H9 (cell line): ENCODE measurements at regions not wholly inside any gene's neighbourhood (a gene's known extent, or its start where the extent isn't known, plus 50 kb on each side); places are given as distances from the start of the nearest gene placed in this dataset.
A peak's percentile ranks its signal among the peaks of the same experiment; 100 is the strongest.

Source experiments
- DNase-seq: peaks from one replicate; pipeline ENCODE4 v3.0.0-alpha.2; 2017
- H2AFZ ChIP-seq: one replicate; pipeline ENCODE4 v1.6.1; 2013; ENCODE audit warnings: mild to moderate bottlenecking, low read length, control low read depth, moderate library complexity
- H2AK5ac ChIP-seq: 2 replicates; pipeline ENCODE4 v1.6.1; 2013; ENCODE audit warnings: low read length, control low read depth, mixed read lengths; ENCODE audit not compliant: insufficient read length
- H2BK120ac ChIP-seq: one replicate; pipeline ENCODE4 v1.6.1; 2013; ENCODE audit warnings: low read depth, mild to moderate bottlenecking, low read length, control low read depth, inconsistent platforms; ENCODE audit not compliant: poor library complexity, severe bottlenecking
- H2BK12ac ChIP-seq: 2 replicates; pipeline ENCODE4 v1.6.1; 2013; ENCODE audit warnings: low read length, control low read depth, mixed read lengths, low read depth; ENCODE audit not compliant: insufficient read length
- H2BK15ac ChIP-seq: 2 replicates; pipeline ENCODE4 v1.6.1; 2013; ENCODE audit warnings: low read depth, low read length, control low read depth
- H2BK20ac ChIP-seq: one replicate; pipeline ENCODE4 v1.6.1; 2013; ENCODE audit warnings: low read depth, mild to moderate bottlenecking, low read length, control low read depth, inconsistent platforms; ENCODE audit not compliant: poor library complexity, severe bottlenecking
- H2BK5ac ChIP-seq: 2 replicates; pipeline ENCODE4 v1.6.1; 2013; ENCODE audit warnings: low read length, control low read depth, mixed read lengths; ENCODE audit not compliant: insufficient read length
- H3K14ac ChIP-seq: 2 replicates; pipeline ENCODE4 v1.6.1; 2013; ENCODE audit warnings: low read length, control low read depth; ENCODE audit not compliant: insufficient read depth
- H3K18ac ChIP-seq: 2 replicates; pipeline ENCODE4 v1.6.1; 2013; ENCODE audit warnings: low read depth, mild to moderate bottlenecking, mixed read lengths, low read length, control low read depth; ENCODE audit not compliant: insufficient read length
- H3K23ac ChIP-seq: 2 replicates; pipeline ENCODE4 v1.6.1; 2013; ENCODE audit warnings: low read length, control low read depth, mixed read lengths, low read depth; ENCODE audit not compliant: insufficient read length
- H3K23me2 ChIP-seq: 2 replicates; pipeline ENCODE4 v1.6.1; 2013; ENCODE audit warnings: low read depth, mild to moderate bottlenecking, mixed read lengths, low read length, control low read depth; ENCODE audit not compliant: insufficient read length, poor library complexity, severe bottlenecking
- H3K27ac ChIP-seq: 2 replicates; pipeline ENCODE4 v1.5.1; 2013; ENCODE audit warnings: low read length, control low read depth, mixed read lengths, low read depth; ENCODE audit not compliant: insufficient read length
- H3K27me3 ChIP-seq: 2 replicates; pipeline ENCODE4 v1.6.1; 2013; ENCODE audit warnings: low read length, control low read depth, inconsistent platforms; ENCODE audit not compliant: insufficient read depth
- H3K4ac ChIP-seq: 2 replicates; pipeline ENCODE4 v1.6.1; 2013; ENCODE audit warnings: low read depth, mild to moderate bottlenecking, control low read depth, inconsistent platforms, low read length, moderate library complexity
- H3K4me1 ChIP-seq: 2 replicates; pipeline ENCODE4 v1.6.1; 2013; ENCODE audit warnings: low read length, control low read depth, inconsistent platforms; ENCODE audit not compliant: insufficient read depth
- H3K4me2 ChIP-seq: 2 replicates; pipeline ENCODE4 v1.6.1; 2013; ENCODE audit warnings: low read length, control low read depth, mixed read lengths; ENCODE audit not compliant: insufficient read length, insufficient read depth
- H3K56ac ChIP-seq: 2 replicates; pipeline ENCODE4 v1.6.1; 2013; ENCODE audit warnings: low read depth, mild to moderate bottlenecking, mixed read lengths, low read length, control low read depth; ENCODE audit not compliant: insufficient read length
- H3K79me1 ChIP-seq: 2 replicates; pipeline ENCODE4 v1.6.1; 2013; ENCODE audit warnings: low read depth, mild to moderate bottlenecking, moderate library complexity, low read length, control low read depth, inconsistent platforms; ENCODE audit not compliant: insufficient read depth, poor library complexity, severe bottlenecking
- H3K79me2 ChIP-seq: 2 replicates; pipeline ENCODE4 v1.6.1; 2013; ENCODE audit warnings: low read length, control low read depth, inconsistent platforms; ENCODE audit not compliant: insufficient read depth
- H3K9ac ChIP-seq: 2 replicates; pipeline ENCODE4 v1.6.1; 2013; ENCODE audit warnings: low read length, control low read depth, mixed read lengths; ENCODE audit not compliant: insufficient read length; ENCODE audit errors: extremely low read depth
- H3K9me3 ChIP-seq: one replicate; pipeline ENCODE4 v1.6.1; 2013; ENCODE audit warnings: low read depth, low read length, inconsistent platforms; ENCODE audit not compliant: control insufficient read depth
- H3T11ph ChIP-seq: one replicate; pipeline ENCODE4 v1.6.1; 2013; ENCODE audit warnings: mild to moderate bottlenecking, low read length, control low read depth, inconsistent platforms
- H4K20me1 ChIP-seq: one replicate; pipeline ENCODE4 v1.6.1; 2013; ENCODE audit not compliant: control insufficient read depth, insufficient read length, insufficient read depth
- H4K5ac ChIP-seq: 2 replicates; pipeline ENCODE4 v1.6.1; 2013; ENCODE audit warnings: low read depth, mild to moderate bottlenecking, mixed read lengths, low read length, control low read depth; ENCODE audit not compliant: insufficient read length
- H4K8ac ChIP-seq: replicated peaks from 2 replicates; pipeline ENCODE4 v1.6.1; 2013; ENCODE audit warnings: low read length, control low read depth, mixed read lengths, low read depth; ENCODE audit not compliant: insufficient read length
- H4K91ac ChIP-seq: 2 replicates; pipeline ENCODE4 v1.6.1; 2013; ENCODE audit warnings: low read depth, mild to moderate bottlenecking, moderate library complexity, mixed read lengths, low read length, control low read depth; ENCODE audit not compliant: insufficient read length
- H3K27ac Mint-ChIP-seq, 3 experiments: 2 replicates in 2 of 3; 3 replicates in 1 of 3; pipeline ENCODE4 v1.8.0; 2020 to 2021; ENCODE audit warnings: mixed read lengths in 3 of 3, mild to moderate bottlenecking in 1 of 3, moderate library complexity in 1 of 3
- H3K27me3 Mint-ChIP-seq: 2 replicates; pipeline ENCODE4 v1.8.0; 2021; ENCODE audit warnings: low read depth, mild to moderate bottlenecking, moderate library complexity, mixed read lengths
- H3K36me3 Mint-ChIP-seq, 3 experiments: 2 replicates in 2 of 3; 3 replicates in 1 of 3; pipeline ENCODE4 v1.8.0; 2020 to 2021; ENCODE audit warnings: low read depth in 3 of 3, mixed read lengths in 3 of 3; ENCODE audit not compliant: insufficient read depth in 1 of 3
- H3K4me1 Mint-ChIP-seq, 2 experiments: 2 replicates each; pipeline ENCODE4 v1.8.0; 2020; ENCODE audit warnings: mixed read lengths in 2 of 2
- H3K4me3 Mint-ChIP-seq, 2 experiments: 2 replicates in 1 of 2; 3 replicates in 1 of 2; pipeline ENCODE4 v1.8.0; 2020 to 2021; ENCODE audit warnings: mild to moderate bottlenecking in 2 of 2, mixed read lengths in 2 of 2, moderate library complexity in 1 of 2
- H3K9me3 Mint-ChIP-seq, 2 experiments: 2 replicates in 1 of 2; 3 replicates in 1 of 2; pipeline ENCODE4 v1.8.0; 2020; ENCODE audit warnings: mild to moderate bottlenecking in 2 of 2, mixed read lengths in 2 of 2, moderate library complexity in 1 of 2
- CTCF ChIP-seq: fragments of 200-600 bp; sonication (generic); conservative IDR thresholded peaks from 3 replicates; pipeline ENCODE4 v1.8.0; 2021; ENCODE audit warnings: antibody characterized with exemption, mild to moderate bottlenecking
- WGBS: extraction: QIAGEN DNeasy Blood & Tissue Kit; methylation state at CpG from one replicate; pipeline ENCODE4 v1.1.7; 2013; ENCODE audit warnings: missing lambda C conversion rate, low lambda C conversion rate, mixed read lengths; ENCODE audit not compliant: insufficient read length; ENCODE audit errors: extremely low coverage; 5-methylcytosine and 5-hydroxymethylcytosine counted together

- H2AFZ ChIP-seq = no peak overlapping the region
- H2BK20ac ChIP-seq = no peak overlapping the region
- no peak overlapping the region for H2BK15ac ChIP-seq
- H3K79me2 ChIP-seq = no peaks in the 10 kb centered on the region; the same call in 1 of the 2 replicates
- H2AK5ac ChIP-seq = no peak overlapping the region
- H3K9me3 ChIP-seq = no peaks in the 10 kb centered on the region
- H2BK120ac ChIP-seq = no peak overlapping the region
- no peak overlapping the region for H3T11ph ChIP-seq
- H3K4me3 Mint-ChIP-seq = no peak overlapping the region
- H3K27ac Mint-ChIP-seq = no peak overlapping the region
- no peaks in the 10 kb centered on the region for H3K79me1 ChIP-seq
- H3K14ac ChIP-seq = no peak overlapping the region
- no peak overlapping the region for H2BK12ac ChIP-seq
- H3K4me2 ChIP-seq = no peak overlapping the region
- H3K4me1 ChIP-seq = no peaks in the 10 kb centered on the region
- no peak overlapping the region for H4K5ac ChIP-seq
- H3K23me2 ChIP-seq = no peaks in the 10 kb centered on the region
- H3K23ac ChIP-seq = no peak overlapping the region
- TF ChIP-seq CTCF = peak; percentile 64
- no peak overlapping the region for H3K18ac ChIP-seq
- H3K9ac ChIP-seq = no peak overlapping the region
- H3K27me3 ChIP-seq = no peaks in the 10 kb centered on the region
- no peak overlapping the region for H3K27ac ChIP-seq
- no peak overlapping the region for H2BK5ac ChIP-seq
- H3K36me3 Mint-ChIP-seq = peaks cover 0 to 9% (median 8%) of the 10 kb centered on the region in 3 experiments; a peak in 3 of 7 replicates
- H3K9me3 Mint-ChIP-seq = peaks cover 9% of the 10 kb centered on the region in 2 experiments; a peak in 4 of 5 replicates
- no peak overlapping the region for H4K91ac ChIP-seq
- H3K4me1 Mint-ChIP-seq = peaks cover 4 to 7% of the 10 kb centered on the region in 2 experiments
- H3K56ac ChIP-seq = no peak overlapping the region
- WGBS = no CpG with 5 or more reads among the region's 2 CpGs
- no peak overlapping the region for H4K8ac ChIP-seq
- no peaks in the 10 kb centered on the region for H3K27me3 Mint-ChIP-seq
- H3K4ac ChIP-seq = no peak overlapping the region
- no peaks in the 10 kb centered on the region for H4K20me1 ChIP-seq
- no peak for DNase-seq
Measured at GRCh38 chr14:27553790-27554189, 956.0 kb upstream of the NOVA1 start.
